Caco-2 (cell line): ENCODE measurements at regions not wholly inside any gene's neighbourhood (a gene's known extent, or its start where the extent isn't known, plus 50 kb on each side); places are given as distances from the start of the nearest gene placed in this dataset.

Source experiments
- BruUV-seq: library from RNA; stranded (reverse); fragments of 400-500 nt; replicated peaks from 2 replicates; lab custom pipeline; 2021; lab: Mats Ljungman, UMichigan
- CTCF ChIA-PET: fragments of 300-600 bp; sonication (Branson Sonifier 250); formaldehyde crosslinking; loops from one replicate; lab custom pipeline; 2022; ENCODE audit warnings: antibody characterized with exemption; lab: Charles Lee
- POLR2A ChIA-PET: fragments of 300-600 bp; sonication (Branson Sonifier 250); formaldehyde crosslinking; loops from one replicate; lab custom pipeline; 2022; ENCODE audit warnings: antibody characterized with exemption; lab: Charles Lee
- DNase-seq, 2 experiments: peaks; one replicate each; pipeline versions ENCODE4 v3.0.0 to v3.0.0-alpha.2; 2020 to 2022
- H3K27me3 ChIP-seq: replicated peaks from 2 replicates; pipeline ENCODE4 v1.6.0; 2011; ENCODE audit warnings: low read length; ENCODE audit not compliant: control insufficient read depth, insufficient read depth
- H3K36me3 ChIP-seq: 2 replicates; pipeline ENCODE4 v1.5.1; 2011; ENCODE audit warnings: low read length; ENCODE audit not compliant: control insufficient read depth, insufficient read depth
- H3K4me1 ChIP-seq: fragments of 250-450 bp; sonication (Bioruptor Pico); 2 replicates; pipeline ENCODE4 v1.5.1; 2020; ENCODE audit warnings: mild to moderate bottlenecking
- H3K4me3 ChIP-seq: 2 replicates; pipeline ENCODE4 v1.5.1; 2011; ENCODE audit warnings: low read depth, mild to moderate bottlenecking, control low read depth, low read length
- H3K9me3 ChIP-seq: fragments of 250-450 bp; sonication (Bioruptor Pico); 2 replicates; pipeline ENCODE4 v1.5.1; 2020; ENCODE audit warnings: mild to moderate bottlenecking, moderate library complexity
- H3K27ac Mint-ChIP-seq: one replicate; pipeline ENCODE4 v1.8.0; 2022; ENCODE audit warnings: mixed read lengths; ENCODE audit not compliant: unreplicated experiment
- H3K27me3 Mint-ChIP-seq: one replicate; pipeline ENCODE4 v1.8.0; 2022; ENCODE audit warnings: mixed read lengths; ENCODE audit not compliant: insufficient read depth, unreplicated experiment
- H3K36me3 Mint-ChIP-seq: one replicate; pipeline ENCODE4 v1.8.0; 2022; ENCODE audit warnings: mild to moderate bottlenecking, mixed read lengths; ENCODE audit not compliant: insufficient read depth, unreplicated experiment
- H3K4me1 Mint-ChIP-seq: one replicate; pipeline ENCODE4 v1.8.0; 2022; ENCODE audit warnings: low read depth, mixed read lengths; ENCODE audit not compliant: unreplicated experiment
- H3K4me3 Mint-ChIP-seq: one replicate; pipeline ENCODE4 v1.8.0; 2022; ENCODE audit warnings: mild to moderate bottlenecking, moderate library complexity, mixed read lengths; ENCODE audit not compliant: unreplicated experiment
- H3K9me3 Mint-ChIP-seq: one replicate; pipeline ENCODE4 v1.8.0; 2022; ENCODE audit warnings: mixed read lengths; ENCODE audit not compliant: unreplicated experiment
- intact Hi-C: fragments of 100-400 bp; cut with micrococcal nuclease; formaldehyde crosslinking; loops from one replicate; pipeline ENCODE4 v1.10.0; 2022; ENCODE audit not compliant: unreplicated experiment
- TF ChIP-seq, protein P1 (sequence below), 2 experiments: fragments of 200-600 bp in 1 of 2; IDR thresholded peaks; 1 replicate in 1 of 2; 2 replicates in 1 of 2; pipeline versions ENCODE4 v1.5.1 to v1.8.0; 2011 to 2022; ENCODE audit warnings: antibody characterized with exemption in 1 of 2, control low read depth in 1 of 2, inconsistent platforms in 1 of 2, low read depth in 1 of 2, low read length in 1 of 2, mild to moderate bottlenecking in 1 of 2, moderate library complexity in 1 of 2; ENCODE audit not compliant: insufficient read depth in 1 of 2, severe bottlenecking in 1 of 2, unreplicated experiment in 1 of 2

DNA sequence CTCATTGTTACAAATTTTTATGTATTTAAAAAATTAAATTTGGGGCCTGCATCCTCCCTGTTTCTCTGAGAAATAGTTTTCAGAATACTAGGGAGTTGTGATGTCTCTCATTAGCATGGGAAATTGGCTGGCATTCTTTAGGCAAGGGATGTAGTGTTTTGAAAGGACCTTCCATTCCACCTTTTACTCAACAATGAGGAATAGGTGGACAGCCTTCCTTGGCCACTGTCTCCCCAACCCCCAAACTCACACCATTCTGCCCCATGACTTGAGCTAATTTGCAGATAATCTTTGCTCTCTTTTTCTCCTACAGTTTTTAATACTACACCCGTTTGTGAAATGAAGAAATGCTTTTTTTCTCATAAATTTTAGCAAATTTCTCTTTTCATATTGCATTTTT is 244.6 kb upstream of the SPRY2 start:
- Mint-ChIP-seq H3K9me3 (peaks cover 5% of the 10 kb centered on the region), H3K27me3 (peaks cover 4% of the 10 kb centered on the region), H3K4me3 (no peak overlapping the region), H3K36me3 (no peaks in the 10 kb centered on the region), H3K4me1 (no peaks in the 10 kb centered on the region), H3K27ac (no peak overlapping the region)
- CTCF ChIA-PET, result no interaction called here
- no peak for DNase-seq
- H3K27me3 ChIP-seq, result no peaks in the 10 kb centered on the region
- POLR2A ChIA-PET, result no interaction called here
- H3K4me3 ChIP-seq, result no peak overlapping the region
- no peaks in the 10 kb centered on the region for H3K4me1 ChIP-seq
- intact Hi-C loops, result no loop called here
- H3K9me3 ChIP-seq, result no peaks in the 10 kb centered on the region
- no peaks in the 10 kb centered on the region for H3K36me3 ChIP-seq
- TF ChIP-seq, protein P1, sequence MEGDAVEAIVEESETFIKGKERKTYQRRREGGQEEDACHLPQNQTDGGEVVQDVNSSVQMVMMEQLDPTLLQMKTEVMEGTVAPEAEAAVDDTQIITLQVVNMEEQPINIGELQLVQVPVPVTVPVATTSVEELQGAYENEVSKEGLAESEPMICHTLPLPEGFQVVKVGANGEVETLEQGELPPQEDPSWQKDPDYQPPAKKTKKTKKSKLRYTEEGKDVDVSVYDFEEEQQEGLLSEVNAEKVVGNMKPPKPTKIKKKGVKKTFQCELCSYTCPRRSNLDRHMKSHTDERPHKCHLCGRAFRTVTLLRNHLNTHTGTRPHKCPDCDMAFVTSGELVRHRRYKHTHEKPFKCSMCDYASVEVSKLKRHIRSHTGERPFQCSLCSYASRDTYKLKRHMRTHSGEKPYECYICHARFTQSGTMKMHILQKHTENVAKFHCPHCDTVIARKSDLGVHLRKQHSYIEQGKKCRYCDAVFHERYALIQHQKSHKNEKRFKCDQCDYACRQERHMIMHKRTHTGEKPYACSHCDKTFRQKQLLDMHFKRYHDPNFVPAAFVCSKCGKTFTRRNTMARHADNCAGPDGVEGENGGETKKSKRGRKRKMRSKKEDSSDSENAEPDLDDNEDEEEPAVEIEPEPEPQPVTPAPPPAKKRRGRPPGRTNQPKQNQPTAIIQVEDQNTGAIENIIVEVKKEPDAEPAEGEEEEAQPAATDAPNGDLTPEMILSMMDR (IDR thresholded peaks at IDR 0.05; ENCODE audit: insufficient read depth in 1 of 2, low read depth in 1 of 2, low read length in 1 of 2, severe bottlenecking in 1 of 2, unreplicated experiment in 1 of 2), result no peak
- BruUV-seq, result no TSS peak

DNA sequence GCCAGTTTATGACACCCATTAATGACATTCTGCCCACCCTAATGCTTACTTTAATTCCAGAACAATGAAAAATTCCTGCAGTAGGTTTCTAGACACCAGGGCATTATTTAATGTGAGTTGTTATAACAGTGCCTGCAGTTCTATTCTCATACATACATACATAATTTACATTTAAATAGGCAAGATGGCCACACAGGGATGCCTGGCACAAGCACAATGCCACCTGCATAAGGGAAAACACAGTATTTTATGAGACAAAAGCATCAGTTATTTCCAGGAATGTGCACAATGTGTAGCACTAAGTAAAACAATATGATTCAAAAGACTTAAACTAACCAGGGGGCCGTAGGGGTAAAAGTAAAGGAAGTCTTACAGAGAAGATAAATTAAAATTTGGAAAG is 243.9 kb upstream of the SPRY2 start:
- intact Hi-C loops, result no loop called here

DNA sequence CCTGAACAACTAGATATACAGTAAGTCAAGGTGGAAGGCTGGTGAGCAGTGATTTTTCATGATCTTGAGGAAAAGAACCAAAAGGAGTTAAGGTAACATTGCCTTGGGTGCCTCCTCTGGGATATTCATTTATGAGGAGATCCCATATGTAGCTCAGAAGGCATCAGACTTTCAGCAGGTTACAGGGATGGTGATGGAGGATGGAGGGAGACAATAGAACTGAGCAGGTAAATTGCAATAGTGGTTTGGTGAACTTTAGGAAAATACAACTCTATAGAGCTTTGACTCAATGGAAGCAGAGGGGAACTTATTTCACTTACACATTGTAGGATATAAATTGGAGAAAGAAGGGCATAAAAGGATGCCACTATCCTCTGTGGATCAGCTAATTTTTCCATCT is 243.4 kb upstream of the SPRY2 start:
- no peak for DNase-seq
- H3K27me3 ChIP-seq, result no peaks in the 10 kb centered on the region
- no peaks in the 10 kb centered on the region for H3K36me3 ChIP-seq
- Mint-ChIP-seq H3K27me3 (peaks cover 5% of the 10 kb centered on the region), H3K4me1 (no peaks in the 10 kb centered on the region), H3K9me3 (peaks cover 8% of the 10 kb centered on the region), H3K36me3 (no peaks in the 10 kb centered on the region), H3K4me3 (no peak overlapping the region), H3K27ac (no peak overlapping the region)
- intact Hi-C loops, result no loop called here
- POLR2A ChIA-PET, result no interaction called here
- H3K4me3 ChIP-seq, result no peak overlapping the region
- BruUV-seq, result no TSS peak
- H3K9me3 ChIP-seq, result no peaks in the 10 kb centered on the region
- CTCF ChIA-PET, result no interaction called here
- TF ChIP-seq, protein P1 (IDR thresholded peaks at IDR 0.05; ENCODE audit: insufficient read depth in 1 of 2, low read depth in 1 of 2, low read length in 1 of 2, severe bottlenecking in 1 of 2, unreplicated experiment in 1 of 2), result no peak
- H3K4me1 ChIP-seq, result no peaks in the 10 kb centered on the region

More for the DNA sequence above, 243.9 kb upstream of the SPRY2 start:
- Mint-ChIP-seq H3K36me3 (no peaks in the 10 kb centered on the region), H3K9me3 (peaks cover 8% of the 10 kb centered on the region), H3K27me3 (peaks cover 5% of the 10 kb centered on the region), H3K4me1 (no peaks in the 10 kb centered on the region), H3K4me3 (no peak overlapping the region), H3K27ac (no peak overlapping the region)
- no peaks in the 10 kb centered on the region for H3K36me3 ChIP-seq
- no peak for DNase-seq
- H3K4me1 ChIP-seq, result no peaks in the 10 kb centered on the region
- no TSS peak for BruUV-seq
- no peaks in the 10 kb centered on the region for H3K27me3 ChIP-seq
- no peak overlapping the region for H3K4me3 ChIP-seq
- TF ChIP-seq, protein P1 (IDR thresholded peaks at IDR 0.05; ENCODE audit: insufficient read depth in 1 of 2, low read depth in 1 of 2, low read length in 1 of 2, severe bottlenecking in 1 of 2, unreplicated experiment in 1 of 2), result no peak
- ChIA-PET CTCF (no interaction called here), POLR2A (no interaction called here)
- no peaks in the 10 kb centered on the region for H3K9me3 ChIP-seq
